ENCODE measurements at regions not wholly inside any gene's neighbourhood (a gene's known extent, or its start where the extent isn't known, plus 50 kb on each side); places are given as distances from the start of the nearest gene placed in this dataset.

DNA sequence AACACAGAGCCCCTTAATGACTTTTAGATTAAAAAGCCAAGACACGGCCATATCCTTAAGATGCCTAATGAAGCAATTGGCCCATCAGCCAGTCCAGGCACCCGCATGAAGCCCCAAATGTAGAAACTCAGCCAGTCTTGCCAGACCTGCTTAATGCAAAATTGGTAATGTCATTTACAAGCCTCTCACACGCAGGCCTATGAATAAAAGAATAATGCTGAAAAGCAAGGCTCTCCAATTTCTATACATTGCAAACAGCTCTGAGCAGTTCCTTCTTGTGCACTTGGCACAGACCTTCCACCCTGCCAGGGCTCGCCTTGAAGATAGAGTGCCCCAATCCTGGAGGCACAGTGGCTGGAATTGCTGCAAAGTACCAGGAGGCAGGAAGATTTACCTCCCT, 498.9 kb downstream of the NPHP4 start:
- TF ChIP-seq POLR2AphosphoS5 (IDR thresholded peaks at IDR 0.05), result no peak
- TF ChIP-seq, protein P1, sequence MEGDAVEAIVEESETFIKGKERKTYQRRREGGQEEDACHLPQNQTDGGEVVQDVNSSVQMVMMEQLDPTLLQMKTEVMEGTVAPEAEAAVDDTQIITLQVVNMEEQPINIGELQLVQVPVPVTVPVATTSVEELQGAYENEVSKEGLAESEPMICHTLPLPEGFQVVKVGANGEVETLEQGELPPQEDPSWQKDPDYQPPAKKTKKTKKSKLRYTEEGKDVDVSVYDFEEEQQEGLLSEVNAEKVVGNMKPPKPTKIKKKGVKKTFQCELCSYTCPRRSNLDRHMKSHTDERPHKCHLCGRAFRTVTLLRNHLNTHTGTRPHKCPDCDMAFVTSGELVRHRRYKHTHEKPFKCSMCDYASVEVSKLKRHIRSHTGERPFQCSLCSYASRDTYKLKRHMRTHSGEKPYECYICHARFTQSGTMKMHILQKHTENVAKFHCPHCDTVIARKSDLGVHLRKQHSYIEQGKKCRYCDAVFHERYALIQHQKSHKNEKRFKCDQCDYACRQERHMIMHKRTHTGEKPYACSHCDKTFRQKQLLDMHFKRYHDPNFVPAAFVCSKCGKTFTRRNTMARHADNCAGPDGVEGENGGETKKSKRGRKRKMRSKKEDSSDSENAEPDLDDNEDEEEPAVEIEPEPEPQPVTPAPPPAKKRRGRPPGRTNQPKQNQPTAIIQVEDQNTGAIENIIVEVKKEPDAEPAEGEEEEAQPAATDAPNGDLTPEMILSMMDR (IDR thresholded peaks at IDR 0.05), result no peak
